Omental fat pad (tissue), 3 donors: ENCODE measurements at regions not wholly inside any gene's neighbourhood (a gene's known extent, or its start where the extent isn't known, plus 50 kb on each side); places are given as distances from the start of the nearest gene placed in this dataset.
"Not testable (repeated sequence)": the region's sequence is repeated elsewhere in the genome, so short reads cannot be mapped to it uniquely, and the experiment has no call there.

ENCODE experiments used
- ATAC-seq: fragments of 150-250 bp; one replicate; pipeline ENCODE4 v1.9.1; 2016; ENCODE audit warnings: mild to moderate bottlenecking, moderate library complexity; ENCODE audit not compliant: low FRiP score
- DNase-seq: peaks from one replicate; pipeline ENCODE4 v3.0.0-alpha.2; 2019; ENCODE audit warnings: low spot score
- TF ChIP-seq, protein P1 (sequence below), 3 donors: fragments of 450-650 bp; IDR thresholded peaks; one replicate each; pipeline ENCODE4 v1.5.1; 2016 to 2017; ENCODE audit warnings: antibody characterized with exemption in 3 of 3, mild to moderate bottlenecking in 3 of 3, moderate library complexity in 2 of 3

DNA sequence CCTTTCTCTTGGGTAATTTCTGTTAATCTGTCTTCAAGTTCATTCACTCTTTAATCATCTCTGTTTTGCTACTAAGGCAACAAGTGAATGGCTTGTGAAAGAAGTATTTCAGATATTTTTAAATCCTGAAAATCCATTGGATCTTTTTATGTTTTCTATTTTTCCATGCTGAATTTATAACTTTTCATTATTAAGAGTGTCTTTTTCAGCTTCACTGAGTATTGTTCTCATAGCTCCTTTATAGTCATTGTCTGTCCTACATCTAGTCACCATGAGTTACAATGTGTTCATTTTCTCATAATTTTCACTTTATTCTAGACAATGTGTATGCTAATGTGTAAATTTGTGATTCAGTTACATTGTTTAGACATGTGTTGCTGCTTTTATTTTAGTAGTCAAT is 556.4 kb downstream of the TUSC1 start:
- TF ChIP-seq, protein P1, sequence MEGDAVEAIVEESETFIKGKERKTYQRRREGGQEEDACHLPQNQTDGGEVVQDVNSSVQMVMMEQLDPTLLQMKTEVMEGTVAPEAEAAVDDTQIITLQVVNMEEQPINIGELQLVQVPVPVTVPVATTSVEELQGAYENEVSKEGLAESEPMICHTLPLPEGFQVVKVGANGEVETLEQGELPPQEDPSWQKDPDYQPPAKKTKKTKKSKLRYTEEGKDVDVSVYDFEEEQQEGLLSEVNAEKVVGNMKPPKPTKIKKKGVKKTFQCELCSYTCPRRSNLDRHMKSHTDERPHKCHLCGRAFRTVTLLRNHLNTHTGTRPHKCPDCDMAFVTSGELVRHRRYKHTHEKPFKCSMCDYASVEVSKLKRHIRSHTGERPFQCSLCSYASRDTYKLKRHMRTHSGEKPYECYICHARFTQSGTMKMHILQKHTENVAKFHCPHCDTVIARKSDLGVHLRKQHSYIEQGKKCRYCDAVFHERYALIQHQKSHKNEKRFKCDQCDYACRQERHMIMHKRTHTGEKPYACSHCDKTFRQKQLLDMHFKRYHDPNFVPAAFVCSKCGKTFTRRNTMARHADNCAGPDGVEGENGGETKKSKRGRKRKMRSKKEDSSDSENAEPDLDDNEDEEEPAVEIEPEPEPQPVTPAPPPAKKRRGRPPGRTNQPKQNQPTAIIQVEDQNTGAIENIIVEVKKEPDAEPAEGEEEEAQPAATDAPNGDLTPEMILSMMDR (IDR thresholded peaks at IDR 0.05): no peak
- no peak for DNase-seq
- no peak for ATAC-seq

DNA sequence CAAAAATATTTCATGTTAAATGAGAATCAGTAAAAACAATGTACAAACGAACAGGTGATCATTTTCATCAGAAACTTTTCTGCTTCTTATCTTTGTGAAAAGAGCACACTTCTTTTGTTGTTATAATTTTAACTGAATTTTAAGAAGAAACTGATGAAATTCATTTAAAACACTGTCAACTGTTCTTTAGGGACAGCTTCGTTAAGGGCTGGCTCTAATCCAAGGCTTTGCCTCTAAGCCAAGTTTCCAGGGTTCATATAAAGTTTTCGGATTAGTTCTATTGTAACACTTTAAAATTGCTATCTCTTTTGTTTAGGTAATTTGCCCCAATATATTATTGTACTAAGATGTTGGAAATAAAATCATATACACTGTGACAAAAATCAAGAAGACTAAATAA is 559.2 kb downstream of the TUSC1 start:
- TF ChIP-seq, protein P1 (IDR thresholded peaks at IDR 0.05): no peak
- DNase-seq (no peak), ATAC-seq (no peak)

DNA sequence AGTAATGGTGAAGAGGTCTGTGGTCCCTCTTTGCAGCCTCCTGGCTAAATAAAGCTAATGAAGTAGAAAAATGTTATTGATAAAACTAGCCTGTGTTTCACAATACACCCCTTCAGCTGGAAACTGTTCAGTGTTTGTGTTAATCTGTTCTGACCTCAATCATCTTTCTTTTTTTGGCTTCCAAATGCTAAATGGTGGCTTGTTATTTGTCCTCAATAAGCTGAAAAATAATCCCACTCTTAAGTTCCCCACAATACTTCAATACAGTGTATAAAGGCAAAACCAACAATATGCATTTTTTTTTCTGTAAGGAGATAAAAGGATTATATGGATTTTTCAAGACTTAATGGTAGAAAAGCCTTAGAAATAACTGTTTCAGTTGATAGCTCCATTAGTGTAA is 560.5 kb downstream of the TUSC1 start:
- ATAC-seq: no peak

DNA sequence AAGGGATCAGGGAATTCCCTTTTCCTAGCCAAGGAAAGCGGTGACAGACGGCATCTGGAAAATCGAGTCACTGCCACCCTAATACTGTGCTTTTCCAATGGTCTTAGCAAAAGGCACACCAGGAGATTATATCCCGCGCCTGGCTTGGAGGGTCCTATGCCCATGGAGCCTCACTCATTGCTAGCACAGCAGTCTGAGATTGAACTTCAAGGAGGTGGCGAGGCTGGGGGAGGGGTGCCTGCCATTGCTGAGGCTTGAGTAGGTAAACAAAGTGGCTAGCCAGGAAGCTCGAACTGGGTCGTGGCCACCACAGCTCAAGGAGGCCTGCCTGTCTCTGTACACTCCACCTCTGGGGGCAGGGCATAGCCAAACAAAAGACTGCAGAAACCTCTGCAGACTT is 556.5 kb upstream of the IZUMO3 start:
- DNase-seq, ATAC-seq: not testable (repeated sequence)

More for the DNA sequence above, 560.5 kb downstream of the TUSC1 start:
- DNase-seq: no peak
- TF ChIP-seq, protein P1 (IDR thresholded peaks at IDR 0.05): no peak

DNA sequence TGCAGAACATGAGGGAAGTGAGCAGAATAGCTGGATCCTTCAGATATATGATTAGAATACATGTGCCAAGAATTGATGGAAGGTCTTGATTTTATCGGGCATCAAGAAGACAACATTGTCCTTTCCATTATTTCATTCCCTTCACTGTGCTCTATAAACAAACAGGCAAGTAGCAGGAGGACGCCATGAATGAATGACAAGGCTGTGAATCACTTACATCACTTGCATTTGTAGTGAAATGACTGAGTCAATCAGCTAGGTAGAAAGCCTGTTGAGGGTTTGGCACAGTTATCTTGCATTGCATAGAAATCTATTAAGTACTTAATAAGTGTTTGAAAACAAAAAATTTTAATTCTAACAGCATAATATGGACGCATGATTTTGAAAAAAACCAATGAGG is 548.8 kb upstream of the IZUMO3 start:
- TF ChIP-seq, protein P1 (IDR thresholded peaks at IDR 0.05): no peak
- DNase-seq (no peak), ATAC-seq (no peak)

DNA sequence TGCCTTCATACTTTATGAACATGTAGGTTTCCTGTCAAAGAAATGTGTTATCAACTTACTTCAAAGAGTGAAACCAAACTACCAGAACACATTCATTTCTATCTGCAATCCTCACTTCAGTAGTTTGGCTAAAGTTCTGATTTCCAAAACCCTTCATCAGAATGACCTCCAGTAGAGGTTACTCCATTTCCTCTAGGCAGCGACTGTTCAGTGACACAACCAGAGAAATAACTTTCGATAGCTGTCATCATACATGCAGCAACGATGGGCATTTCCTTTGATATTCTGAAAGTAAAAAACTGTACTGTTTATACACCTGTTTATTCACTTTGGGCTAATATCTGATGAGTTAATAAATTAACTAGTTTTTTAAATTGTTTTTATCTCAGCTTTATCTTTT is 532.5 kb upstream of the IZUMO3 start:
- ATAC-seq (no peak), DNase-seq (no peak)
- TF ChIP-seq, protein P1 (IDR thresholded peaks at IDR 0.05): no peak

DNA sequence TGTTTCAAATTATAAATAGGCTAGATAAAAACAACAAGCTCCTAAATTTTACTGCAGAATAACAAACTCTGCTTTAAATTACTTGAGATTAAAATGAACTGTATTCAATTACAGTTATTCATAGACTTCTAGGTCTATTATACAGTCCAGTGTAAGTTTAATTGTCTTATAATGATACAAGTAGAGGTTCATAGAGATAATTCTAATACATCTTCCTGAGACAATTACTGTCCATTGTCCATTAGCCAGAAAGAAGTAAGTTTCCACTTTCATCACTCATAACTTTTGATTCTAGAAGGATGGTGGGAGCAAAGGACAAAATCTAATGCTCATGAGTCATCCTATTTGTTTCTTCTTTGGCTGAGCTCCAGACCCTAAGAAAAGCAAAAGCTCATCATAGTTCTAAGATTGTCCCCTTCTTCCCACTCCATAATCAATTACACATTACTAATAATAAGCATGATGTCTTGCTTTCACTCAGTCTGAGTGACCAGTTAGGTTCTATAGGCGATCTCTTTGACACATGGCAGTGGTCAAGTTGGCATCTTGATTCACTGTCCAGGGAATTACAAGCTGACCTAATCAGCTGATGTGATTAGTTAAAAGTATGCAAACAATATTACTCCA is 502.5 kb upstream of the IZUMO3 start:
- DNase-seq (no peak), ATAC-seq (no peak)
- TF ChIP-seq, protein P1 (IDR thresholded peaks at IDR 0.05): no peak

DNA sequence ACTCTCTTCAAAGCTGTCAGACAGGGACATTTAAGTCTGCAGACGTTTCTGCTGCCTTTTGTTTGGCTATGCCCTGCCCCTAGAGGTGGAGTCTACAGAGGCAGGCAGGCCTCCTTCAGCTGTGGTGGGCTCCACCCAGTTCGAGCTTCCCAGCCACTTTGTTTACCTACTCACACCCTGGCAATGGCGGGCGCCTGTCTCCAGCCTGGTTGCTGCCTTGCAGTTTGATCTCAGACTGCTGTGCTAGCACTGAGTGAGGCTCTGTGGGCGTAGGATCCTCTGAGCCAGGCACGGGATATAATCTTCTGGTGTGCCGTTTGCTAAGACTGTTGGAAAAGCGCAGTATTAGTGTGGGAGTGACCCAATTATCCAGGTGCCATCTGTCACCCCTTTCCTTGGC is 499.8 kb upstream of the IZUMO3 start:
- DNase-seq, ATAC-seq: not testable (repeated sequence)
